ENCODE measurements at regions not wholly inside any gene's neighbourhood (a gene's known extent, or its start where the extent isn't known, plus 50 kb on each side); places are given as distances from the start of the nearest gene placed in this dataset.

GRCh38 chr18:76771192-76771799 is 51.1 kb upstream of the ZNF236 start:
- DNase-seq, result no peak

GRCh38 chr18:76767954-76768353 is 54.4 kb upstream of the ZNF236 start:
- no peak for DNase-seq

GRCh38 chr18:76766429-76766828 is 55.9 kb upstream of the ZNF236 start:
- DNase-seq, result no peak

GRCh38 chr18:76765649-76766048 is 56.7 kb upstream of the ZNF236 start:
- no peak for DNase-seq

- DNase-seq, result no peak
Observed at GRCh38 chr18:76764291-76764901, 58.0 kb upstream of the ZNF236 start.

GRCh38 chr18:76759056-76759455 is 63.3 kb upstream of the ZNF236 start:
- DNase-seq, result no peak

- DNase-seq, result no peak
Observed at GRCh38 chr18:76757925-76758324, 64.4 kb upstream of the ZNF236 start.

- no peak for DNase-seq
Observed at GRCh38 chr18:76757335-76757734, 65.0 kb upstream of the ZNF236 start.

- no peak for DNase-seq
Observed at GRCh38 chr18:76756531-76757253, 65.7 kb upstream of the ZNF236 start.

GRCh38 chr18:76754351-76754750 is 68.0 kb upstream of the ZNF236 start:
- DNase-seq, result no peak

- DNase-seq, result no peak
Observed at GRCh38 chr18:76752400-76752799, 70.0 kb upstream of the ZNF236 start.

GRCh38 chr18:76750917-76751890 is 71.2 kb upstream of the ZNF236 start:
- DNase-seq, result no peak

- no peak for DNase-seq
Observed at GRCh38 chr18:76750269-76750668, 72.1 kb upstream of the ZNF236 start.

GRCh38 chr18:76747676-76748075 is 74.7 kb upstream of the ZNF236 start:
- no peak for DNase-seq

GRCh38 chr18:76741346-76741745 is 81.0 kb upstream of the ZNF236 start:
- no peak for DNase-seq

- no peak for DNase-seq
Observed at GRCh38 chr18:76736309-76736708, 86.0 kb upstream of the ZNF236 start.

GRCh38 chr18:76730901-76731300 is 91.5 kb upstream of the ZNF236 start:
- no peak for DNase-seq

- no peak for DNase-seq
Observed at GRCh38 chr18:76727589-76727988, 94.8 kb upstream of the ZNF236 start.

GRCh38 chr18:76725445-76725844 is 96.9 kb upstream of the ZNF236 start:
- DNase-seq, result no peak

GRCh38 chr18:76722224-76723061 is 99.9 kb upstream of the ZNF236 start:
- no peak for DNase-seq

- DNase-seq, result peak; percentile 48
Observed at GRCh38 chr18:76721207-76721996, 101.0 kb upstream of the ZNF236 start.

Measured in NCI-H1694 (cell line).